Adipose tissue (tissue), 3 donors: ENCODE measurements at regions not wholly inside any gene's neighbourhood (a gene's known extent, or its start where the extent isn't known, plus 50 kb on each side); places are given as distances from the start of the nearest gene placed in this dataset.

Experiments
- H3K27ac ChIP-seq: one replicate; pipeline ENCODE4 v1.5.1; 2013; ENCODE audit warnings: low read depth, low read length
- WGBS, 3 donors: extraction: QIAGEN DNeasy Blood & Tissue Kit; methylation state at CpG; one replicate each; pipeline ENCODE4 v1.1.7; 2013; 5-methylcytosine and 5-hydroxymethylcytosine counted together
- donor health status: healthy with polysubstance abuse.
- donor health status: Bipolar disorder and iron deficiency.
- donor health status: healthy.

DNA sequence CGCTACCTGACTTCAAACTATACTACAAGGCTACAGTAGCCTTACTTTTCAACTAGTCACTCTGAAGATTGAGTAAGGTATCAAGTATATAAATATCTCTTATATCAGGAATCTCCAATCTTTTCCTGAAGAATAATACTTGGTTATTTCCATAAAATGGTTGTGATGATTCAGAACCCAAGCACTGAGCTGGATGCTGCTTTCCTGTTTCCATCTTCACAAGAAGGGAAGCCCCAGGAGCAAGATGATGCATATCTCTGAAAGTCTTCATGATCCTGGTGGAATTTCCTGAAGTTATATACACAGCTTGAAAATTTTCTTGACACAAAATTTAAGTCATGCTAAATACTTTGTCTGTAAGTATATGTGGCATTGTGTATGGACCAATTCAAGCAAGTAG, 243.9 kb upstream of the TANK start:
- 97 to 100% (median 100%) methylated on average over 1 of the region's 1 CpG for WGBS, 3 donors
- no peak overlapping the region for H3K27ac ChIP-seq

DNA sequence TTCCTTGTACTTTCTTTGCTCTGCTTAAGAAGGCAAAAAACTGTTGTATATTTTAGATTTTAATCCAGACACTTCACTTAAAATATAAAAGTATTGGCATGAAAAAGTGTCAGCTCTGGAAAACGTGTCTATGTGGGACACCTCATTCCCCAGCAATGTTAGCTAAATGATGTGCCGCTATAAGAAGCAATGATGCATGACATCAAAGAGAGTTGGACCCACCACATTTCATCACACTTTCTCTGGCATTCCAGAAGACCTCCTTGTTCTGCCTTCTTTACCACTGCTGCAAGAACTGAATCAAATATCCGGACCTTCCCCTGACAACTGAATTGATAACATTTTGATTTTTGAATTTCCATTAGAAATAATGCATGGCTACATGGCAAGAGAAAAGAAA, 242.4 kb upstream of the TANK start:
- H3K27ac ChIP-seq, result no peak overlapping the region
- 57 to 86% (median 80%) methylated on average over 3 of the region's 3 CpGs for WGBS, 3 donors

DNA sequence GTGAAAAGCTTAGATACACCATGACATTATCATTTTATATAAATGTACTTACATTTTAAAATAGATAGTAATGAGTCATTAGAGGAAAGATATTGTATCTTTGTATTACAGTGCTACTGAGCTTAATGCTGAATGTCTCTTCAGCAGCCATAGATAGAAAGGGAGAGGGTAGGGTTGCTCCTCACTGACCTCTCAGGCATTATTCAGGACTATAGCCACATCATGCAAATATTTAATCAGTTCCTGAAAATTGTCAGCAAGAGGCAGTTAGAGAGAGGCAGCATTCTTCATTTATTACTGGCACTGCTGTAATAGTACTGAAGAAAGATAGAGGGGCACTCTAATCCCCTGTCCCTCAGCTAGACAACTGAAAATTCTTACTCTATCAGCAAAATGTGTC, 242.0 kb upstream of the TANK start:
- no peak overlapping the region for H3K27ac ChIP-seq

GRCh38 chr2:160918906-160919503, 241.2 kb upstream of the TANK start:
- WGBS, 3 donors, result 32 to 42% (median 38%) methylated on average over 4 of the region's 4 CpGs
- H3K27ac ChIP-seq, result no peak overlapping the region

GRCh38 chr2:160920061-160920460, 240.2 kb upstream of the TANK start:
- WGBS, 3 donors, result 82 to 89% (median 84%) methylated on average over 1 of the region's 1 CpG
- no peak overlapping the region for H3K27ac ChIP-seq

GRCh38 chr2:160920791-160921303, 239.4 kb upstream of the TANK start:
- 50 to 58% (median 52%) methylated on average over 8 of the region's 8 CpGs for WGBS, 3 donors
- no peak overlapping the region for H3K27ac ChIP-seq

- H3K27ac ChIP-seq, result no peak overlapping the region
- 69 to 85% (median 81%) methylated on average over 4 of the region's 4 CpGs for WGBS, 3 donors
Measured at GRCh38 chr2:160921386-160921964, 238.8 kb upstream of the TANK start.

GRCh38 chr2:160924936-160925353, 235.3 kb upstream of the TANK start:
- H3K27ac ChIP-seq, result no peak overlapping the region
- 72 to 86% (median 82%) methylated on average over 1 of the region's 1 CpG for WGBS, 3 donors

GRCh38 chr2:160925956-160926355, 234.3 kb upstream of the TANK start:
- WGBS, 3 donors, result 71 to 89% (median 83%) methylated on average over 1 of the region's 1 CpG

GRCh38 chr2:160927324-160927723, 232.9 kb upstream of the TANK start:
- H3K27ac ChIP-seq, result no peak overlapping the region

More at GRCh38 chr2:160925956-160926355, 234.3 kb upstream of the TANK start:
- H3K27ac ChIP-seq, result no peak overlapping the region

GRCh38 chr2:160928854-160929301, 231.3 kb upstream of the TANK start:
- 16 to 38% (median 23%) methylated on average over 2 of the region's 2 CpGs for WGBS, 3 donors
- H3K27ac ChIP-seq, result no peak overlapping the region

More at GRCh38 chr2:160927324-160927723, 232.9 kb upstream of the TANK start:
- 47 to 50% (median 50%) methylated on average over 2 of the region's 2 CpGs for WGBS, 3 donors

GRCh38 chr2:160931531-160931930, 228.7 kb upstream of the TANK start:
- 47 to 83% (median 67%) methylated on average over 6 of the region's 6 CpGs for WGBS, 3 donors
- H3K27ac ChIP-seq, result no peak overlapping the region

- no peak overlapping the region for H3K27ac ChIP-seq
- WGBS, 3 donors, result 75 to 82% (median 79%) methylated on average over 2 of the region's 2 CpGs
Measured at GRCh38 chr2:160932960-160933359, 227.3 kb upstream of the TANK start.

DNA sequence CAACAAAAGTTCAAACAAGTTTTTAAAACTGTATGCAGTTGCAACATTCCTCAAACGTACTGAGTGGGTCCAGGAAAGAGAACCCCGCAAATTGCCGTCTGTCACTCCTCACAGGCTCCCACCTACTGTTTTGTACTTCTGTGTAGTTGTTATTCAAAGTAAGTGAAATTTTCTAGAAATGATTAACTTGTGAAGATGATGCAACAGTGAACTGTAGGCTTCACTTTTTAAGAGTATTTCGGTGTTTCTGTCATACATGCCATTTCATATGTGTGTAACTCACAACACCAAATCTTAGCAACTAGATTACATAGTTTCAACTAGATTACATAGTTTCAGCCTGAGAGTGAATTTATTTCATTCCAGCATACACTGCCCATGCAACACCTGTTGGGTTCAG, 226.0 kb upstream of the TANK start:
- WGBS, 3 donors, result 71 to 83% (median 81%) methylated on average over 4 of the region's 4 CpGs

DNA sequence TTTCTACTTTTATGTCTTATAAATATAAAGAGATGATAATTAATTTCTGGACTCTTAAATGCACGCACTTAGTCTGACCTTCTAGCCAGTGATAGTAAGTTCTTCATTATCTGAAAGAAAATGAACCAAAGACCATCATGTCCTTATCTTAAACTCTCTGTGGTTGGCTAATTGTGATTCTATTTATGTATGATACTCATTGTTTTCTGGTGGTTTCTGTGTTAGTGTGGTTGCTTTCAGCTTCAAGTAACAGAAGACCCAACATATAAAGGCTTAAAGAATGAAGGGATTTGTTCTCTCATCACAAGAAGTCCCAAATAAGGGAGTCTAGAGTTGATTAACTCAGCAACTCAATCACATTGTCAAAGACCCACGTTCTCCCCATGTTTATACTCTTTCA, 225.2 kb upstream of the TANK start:
- H3K27ac ChIP-seq, result no peak overlapping the region
- WGBS, 3 donors, result 64 to 89% (median 78%) methylated on average over 2 of the region's 2 CpGs

More for the DNA sequence above, 226.0 kb upstream of the TANK start:
- H3K27ac ChIP-seq, result no peak overlapping the region

GRCh38 chr2:160936044-160936806, 224.0 kb upstream of the TANK start:
- H3K27ac ChIP-seq, result no peak overlapping the region
- 89 to 96% (median 93%) methylated on average over 5 of the region's 5 CpGs for WGBS, 3 donors

GRCh38 chr2:160940271-160940670, 220.0 kb upstream of the TANK start:
- WGBS, 3 donors, result 82 to 97% (median 95%) methylated on average over 1 of the region's 1 CpG
- H3K27ac ChIP-seq, result no peak overlapping the region

- WGBS, 3 donors, result 56 to 71% (median 71%) methylated on average over 2 of the region's 2 CpGs
- no peak overlapping the region for H3K27ac ChIP-seq
Measured at GRCh38 chr2:160940699-160941098, 219.5 kb upstream of the TANK start.

- WGBS, 3 donors, result 65 to 90% (median 68%) methylated on average over 1 of the region's 1 CpG
- no peak overlapping the region for H3K27ac ChIP-seq
Measured at GRCh38 chr2:160941290-160941846, 218.9 kb upstream of the TANK start.
